ENCODE measurements at regions not wholly inside any gene's neighbourhood (a gene's known extent, or its start where the extent isn't known, plus 50 kb on each side); places are given as distances from the start of the nearest gene placed in this dataset.

DNA sequence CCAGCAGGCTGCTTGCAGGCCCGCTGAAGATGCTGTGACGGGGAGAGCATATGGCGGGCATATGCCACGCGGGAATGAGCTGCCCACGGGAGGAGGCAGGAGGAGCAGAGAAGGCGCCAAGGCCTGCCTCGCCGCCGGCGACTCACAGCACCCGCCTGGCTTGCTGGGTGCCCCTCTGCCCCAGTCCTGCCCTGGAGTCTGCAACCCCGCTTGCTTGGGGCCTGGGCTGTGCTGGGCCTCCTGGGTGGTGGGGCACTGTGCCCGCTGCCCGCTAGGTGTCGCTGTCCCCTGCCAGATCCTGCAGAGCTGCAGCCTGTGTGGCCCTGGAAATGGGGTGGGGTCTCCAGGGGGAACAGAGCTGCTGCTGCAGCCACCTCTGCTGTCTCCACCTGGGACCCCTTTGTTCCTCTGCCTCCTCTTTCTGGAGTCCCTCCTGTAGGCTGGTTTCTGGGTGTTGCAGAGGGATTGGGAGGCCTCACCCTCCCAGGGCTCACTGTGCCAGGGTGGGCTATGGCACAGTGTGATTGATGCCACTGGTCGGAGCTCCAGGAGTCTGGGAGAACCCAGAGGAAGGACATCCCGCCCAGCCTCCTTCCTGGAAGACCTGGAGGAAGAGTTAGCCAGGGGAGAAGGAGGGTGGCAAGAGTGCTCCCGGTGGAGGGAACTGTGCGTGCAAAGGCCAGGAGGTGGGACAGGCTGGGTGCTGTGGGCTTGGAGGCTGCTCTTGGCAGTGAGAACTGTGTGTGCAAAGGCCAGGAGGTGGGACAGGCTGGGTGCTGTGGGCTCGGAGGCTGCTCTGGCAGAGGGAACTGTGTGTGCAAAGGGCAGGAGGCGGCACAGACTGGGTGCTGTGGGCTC lies 141.0 kb upstream of the CIBAR2 start (continued):
- peak; percentile 43; the same call in 1 of the 2 replicates for TF ChIP-seq ZNF605 (CRISPR knock-in tag; IDR thresholded peaks at IDR 0.05)
- no peak for TF ChIP-seq MTF2 (CRISPR knock-in tag; IDR thresholded peaks at IDR 0.05; ENCODE audit: borderline replicate concordance)
- no peak for TF ChIP-seq SAP130 (CRISPR knock-in tag; IDR thresholded peaks at IDR 0.05; ENCODE audit: low read depth)
- no peak for TF ChIP-seq SNAI1 (CRISPR knock-in tag; IDR thresholded peaks at IDR 0.05; ENCODE audit: borderline replicate concordance)
- TF ChIP-seq CCDC6 (CRISPR knock-in tag; IDR thresholded peaks at IDR 0.05), result no peak
- TF ChIP-seq ERF (CRISPR knock-in tag; IDR thresholded peaks at IDR 0.05), result 0 out of 2 replicates have a peak, but pooled peaks have one; percentile 31
- TF ChIP-seq, protein P1, sequence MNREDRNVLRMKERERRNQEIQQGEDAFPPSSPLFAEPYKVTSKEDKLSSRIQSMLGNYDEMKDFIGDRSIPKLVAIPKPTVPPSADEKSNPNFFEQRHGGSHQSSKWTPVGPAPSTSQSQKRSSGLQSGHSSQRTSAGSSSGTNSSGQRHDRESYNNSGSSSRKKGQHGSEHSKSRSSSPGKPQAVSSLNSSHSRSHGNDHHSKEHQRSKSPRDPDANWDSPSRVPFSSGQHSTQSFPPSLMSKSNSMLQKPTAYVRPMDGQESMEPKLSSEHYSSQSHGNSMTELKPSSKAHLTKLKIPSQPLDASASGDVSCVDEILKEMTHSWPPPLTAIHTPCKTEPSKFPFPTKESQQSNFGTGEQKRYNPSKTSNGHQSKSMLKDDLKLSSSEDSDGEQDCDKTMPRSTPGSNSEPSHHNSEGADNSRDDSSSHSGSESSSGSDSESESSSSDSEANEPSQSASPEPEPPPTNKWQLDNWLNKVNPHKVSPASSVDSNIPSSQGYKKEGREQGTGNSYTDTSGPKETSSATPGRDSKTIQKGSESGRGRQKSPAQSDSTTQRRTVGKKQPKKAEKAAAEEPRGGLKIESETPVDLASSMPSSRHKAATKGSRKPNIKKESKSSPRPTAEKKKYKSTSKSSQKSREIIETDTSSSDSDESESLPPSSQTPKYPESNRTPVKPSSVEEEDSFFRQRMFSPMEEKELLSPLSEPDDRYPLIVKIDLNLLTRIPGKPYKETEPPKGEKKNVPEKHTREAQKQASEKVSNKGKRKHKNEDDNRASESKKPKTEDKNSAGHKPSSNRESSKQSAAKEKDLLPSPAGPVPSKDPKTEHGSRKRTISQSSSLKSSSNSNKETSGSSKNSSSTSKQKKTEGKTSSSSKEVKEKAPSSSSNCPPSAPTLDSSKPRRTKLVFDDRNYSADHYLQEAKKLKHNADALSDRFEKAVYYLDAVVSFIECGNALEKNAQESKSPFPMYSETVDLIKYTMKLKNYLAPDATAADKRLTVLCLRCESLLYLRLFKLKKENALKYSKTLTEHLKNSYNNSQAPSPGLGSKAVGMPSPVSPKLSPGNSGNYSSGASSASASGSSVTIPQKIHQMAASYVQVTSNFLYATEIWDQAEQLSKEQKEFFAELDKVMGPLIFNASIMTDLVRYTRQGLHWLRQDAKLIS (CRISPR knock-in tag; IDR thresholded peaks at IDR 0.05), result no peak
- TF ChIP-seq MIXL1 (CRISPR knock-in tag; IDR thresholded peaks at IDR 0.05), result 0 out of 2 replicates have a peak, but pooled peaks have one; percentile 15
- TF ChIP-seq ZNF550 (CRISPR knock-in tag; IDR thresholded peaks at IDR 0.05; ENCODE audit: borderline replicate concordance), result 0 out of 2 replicates have a peak, but pooled peaks have one; percentile 79
- TF ChIP-seq RARA (CRISPR knock-in tag; IDR thresholded peaks at IDR 0.05), result no peak
- TF ChIP-seq, protein P2, sequence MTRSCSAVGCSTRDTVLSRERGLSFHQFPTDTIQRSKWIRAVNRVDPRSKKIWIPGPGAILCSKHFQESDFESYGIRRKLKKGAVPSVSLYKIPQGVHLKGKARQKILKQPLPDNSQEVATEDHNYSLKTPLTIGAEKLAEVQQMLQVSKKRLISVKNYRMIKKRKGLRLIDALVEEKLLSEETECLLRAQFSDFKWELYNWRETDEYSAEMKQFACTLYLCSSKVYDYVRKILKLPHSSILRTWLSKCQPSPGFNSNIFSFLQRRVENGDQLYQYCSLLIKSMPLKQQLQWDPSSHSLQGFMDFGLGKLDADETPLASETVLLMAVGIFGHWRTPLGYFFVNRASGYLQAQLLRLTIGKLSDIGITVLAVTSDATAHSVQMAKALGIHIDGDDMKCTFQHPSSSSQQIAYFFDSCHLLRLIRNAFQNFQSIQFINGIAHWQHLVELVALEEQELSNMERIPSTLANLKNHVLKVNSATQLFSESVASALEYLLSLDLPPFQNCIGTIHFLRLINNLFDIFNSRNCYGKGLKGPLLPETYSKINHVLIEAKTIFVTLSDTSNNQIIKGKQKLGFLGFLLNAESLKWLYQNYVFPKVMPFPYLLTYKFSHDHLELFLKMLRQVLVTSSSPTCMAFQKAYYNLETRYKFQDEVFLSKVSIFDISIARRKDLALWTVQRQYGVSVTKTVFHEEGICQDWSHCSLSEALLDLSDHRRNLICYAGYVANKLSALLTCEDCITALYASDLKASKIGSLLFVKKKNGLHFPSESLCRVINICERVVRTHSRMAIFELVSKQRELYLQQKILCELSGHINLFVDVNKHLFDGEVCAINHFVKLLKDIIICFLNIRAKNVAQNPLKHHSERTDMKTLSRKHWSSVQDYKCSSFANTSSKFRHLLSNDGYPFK (CRISPR knock-in tag; IDR thresholded peaks at IDR 0.05; ENCODE audit: borderline replicate concordance), result 0 out of 2 replicates have a peak, but pooled peaks have one; percentile 25
- 0 out of 2 replicates have a peak, but pooled peaks have one; percentile 17 for TF ChIP-seq ZNF607 (CRISPR knock-in tag; IDR thresholded peaks at IDR 0.05; ENCODE audit: borderline replicate concordance)
- no peak for TF ChIP-seq CAMTA2 (CRISPR knock-in tag; IDR thresholded peaks at IDR 0.05; ENCODE audit: borderline replicate concordance)
- TF ChIP-seq MTF1 (CRISPR knock-in tag; IDR thresholded peaks at IDR 0.05), result no peak
- no peak for TF ChIP-seq FOXC1 (CRISPR knock-in tag; IDR thresholded peaks at IDR 0.05; ENCODE audit: borderline replicate concordance)
